ENCODE measurements at regions not wholly inside any gene's neighbourhood (a gene's known extent, or its start where the extent isn't known, plus 50 kb on each side); places are given as distances from the start of the nearest gene placed in this dataset.
A peak's percentile ranks its signal among the peaks of the same experiment; 100 is the strongest.

DNA sequence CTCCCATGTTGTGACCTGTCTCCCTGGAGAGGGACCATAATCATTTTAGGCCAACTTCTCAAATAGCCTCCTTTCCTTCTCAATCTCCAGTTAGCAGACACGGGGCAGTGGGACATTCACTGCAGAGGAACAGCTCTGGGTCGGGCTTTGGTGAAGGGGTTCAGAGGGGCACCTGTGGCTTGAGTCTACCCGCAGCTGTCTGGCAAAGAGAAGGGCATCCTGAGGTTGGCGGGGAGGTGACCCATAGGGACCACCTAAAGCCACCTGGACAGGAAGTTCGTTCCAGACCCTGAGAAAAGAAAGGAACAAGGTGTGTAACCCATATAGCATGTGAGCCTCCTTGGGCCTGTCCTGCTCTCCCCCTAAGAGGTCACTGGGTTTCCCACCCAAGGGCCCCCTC is 155.0 kb downstream of the OAT start:
- no peak for DNase-seq (ENCODE audit: low spot score, unreplicated experiment)
- Mint-ChIP-seq H3K27ac (no peak overlapping the region), H3K36me3 (ENCODE audit: insufficient read depth) (no peaks in the 10 kb centered on the region), H3K4me3 (ENCODE audit: low read depth) (no peak overlapping the region), H3K4me1 (ENCODE audit: low read depth) (no peaks in the 10 kb centered on the region), H3K9me3 (ENCODE audit: low read depth) (no peaks in the 10 kb centered on the region), H3K27me3 (peaks cover 30% of the 10 kb centered on the region)
- no peak for TF ChIP-seq CTCF (IDR thresholded peaks at IDR 0.05; ENCODE audit: unreplicated experiment)

- DNase-seq (ENCODE audit: low spot score, unreplicated experiment), result no peak
- Mint-ChIP-seq H3K27me3 (peaks cover 29% of the 10 kb centered on the region), H3K9me3 (ENCODE audit: low read depth) (no peaks in the 10 kb centered on the region), H3K4me3 (ENCODE audit: low read depth) (no peak overlapping the region), H3K36me3 (ENCODE audit: insufficient read depth) (no peaks in the 10 kb centered on the region), H3K27ac (no peak overlapping the region), H3K4me1 (ENCODE audit: low read depth) (no peaks in the 10 kb centered on the region)
- TF ChIP-seq CTCF (IDR thresholded peaks at IDR 0.05; ENCODE audit: unreplicated experiment), result no peak
These were observed 155.8 kb downstream of the OAT start for GRCh38 chr10:124262971-124263370.

DNA sequence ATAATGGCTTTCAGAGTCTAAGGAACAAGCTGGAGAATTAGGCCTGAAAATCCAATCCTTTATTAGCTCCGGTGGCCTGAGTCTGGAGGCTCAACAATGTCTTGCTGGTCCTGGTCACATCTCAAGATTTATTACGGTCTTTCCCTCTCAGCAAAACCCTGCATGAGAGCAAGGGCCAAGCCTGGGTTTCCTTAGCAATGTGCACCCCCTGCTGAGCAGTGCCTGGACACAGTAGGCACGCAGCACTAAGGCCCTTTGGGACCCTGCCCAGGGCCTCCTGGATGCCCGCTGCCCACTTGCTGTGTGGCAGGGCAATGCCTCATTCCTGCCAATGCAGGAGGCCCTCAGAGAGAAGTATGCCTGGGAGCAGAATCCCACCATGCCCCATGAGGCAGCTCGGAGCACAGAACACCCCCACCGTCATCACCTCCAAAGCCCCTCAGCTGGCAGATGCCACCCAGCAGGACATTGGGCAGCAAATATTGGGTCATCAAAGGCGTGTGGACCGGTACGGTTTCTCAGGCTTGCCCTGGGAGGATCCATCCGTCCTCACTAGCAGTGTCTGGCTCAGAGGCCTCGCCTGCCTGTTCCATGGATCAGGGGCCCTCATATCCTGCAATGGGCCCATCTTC is 156.4 kb downstream of the OAT start:
- H3K4me3 Mint-ChIP-seq (ENCODE audit: low read depth), result no peak overlapping the region
- no peak for DNase-seq (ENCODE audit: low spot score, unreplicated experiment)
- no peak for TF ChIP-seq CTCF (IDR thresholded peaks at IDR 0.05; ENCODE audit: unreplicated experiment)
- no peaks in the 10 kb centered on the region for H3K36me3 Mint-ChIP-seq (ENCODE audit: insufficient read depth)
- no peak overlapping the region for H3K27ac Mint-ChIP-seq
- H3K4me1 Mint-ChIP-seq (ENCODE audit: low read depth), result no peaks in the 10 kb centered on the region
- H3K27me3 Mint-ChIP-seq, result peaks cover 28% of the 10 kb centered on the region
- H3K9me3 Mint-ChIP-seq (ENCODE audit: low read depth), result no peaks in the 10 kb centered on the region

DNA sequence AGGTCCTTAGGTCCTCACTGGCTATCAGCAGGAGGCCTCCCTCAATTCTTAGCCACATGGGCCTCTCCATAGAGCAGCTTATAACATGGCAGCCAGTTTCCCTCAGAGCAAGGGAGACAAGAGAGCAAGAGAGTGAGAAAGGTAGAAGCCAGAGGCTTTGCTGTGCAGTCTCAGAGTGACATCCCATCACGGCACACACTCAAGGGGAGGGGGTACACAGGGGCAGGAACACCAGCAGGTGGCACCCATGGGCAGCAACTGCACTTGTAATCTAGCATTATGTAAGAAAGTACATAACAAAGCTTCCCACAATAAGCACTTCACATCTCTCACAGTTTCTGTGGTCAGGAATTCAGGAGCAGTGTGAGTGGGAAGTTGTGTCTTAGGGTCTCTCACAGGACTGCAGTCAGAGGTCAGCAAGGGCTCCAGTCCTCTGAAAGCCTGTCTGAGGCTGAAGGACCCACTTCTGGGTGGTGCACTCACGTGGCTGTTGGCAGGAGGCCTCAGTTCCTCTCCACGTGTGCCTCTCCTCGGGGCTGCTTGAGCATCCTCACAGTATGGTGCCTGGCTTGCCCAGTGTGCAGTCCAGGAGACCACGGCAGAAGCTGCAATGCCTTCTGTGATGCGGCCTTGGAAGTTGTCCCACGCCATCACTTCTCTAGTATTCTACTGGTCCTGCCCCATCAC is 159.4 kb downstream of the OAT start:
- Mint-ChIP-seq H3K4me1 (ENCODE audit: low read depth) (no peaks in the 10 kb centered on the region), H3K27me3 (peaks cover 17% of the 10 kb centered on the region), H3K27ac (no peak overlapping the region), H3K36me3 (ENCODE audit: insufficient read depth) (no peaks in the 10 kb centered on the region), H3K9me3 (ENCODE audit: low read depth) (peaks cover 4% of the 10 kb centered on the region), H3K4me3 (ENCODE audit: low read depth) (no peak overlapping the region)
- peak; percentile 24 for TF ChIP-seq CTCF (IDR thresholded peaks at IDR 0.05; ENCODE audit: unreplicated experiment)
- no peak for DNase-seq (ENCODE audit: low spot score, unreplicated experiment)

GRCh38 chr10:124257781-124258180 is 160.9 kb downstream of the OAT start:
- Mint-ChIP-seq H3K4me1 (ENCODE audit: low read depth) (no peaks in the 10 kb centered on the region), H3K36me3 (ENCODE audit: insufficient read depth) (no peaks in the 10 kb centered on the region), H3K4me3 (ENCODE audit: low read depth) (no peak overlapping the region), H3K27ac (no peak overlapping the region), H3K9me3 (ENCODE audit: low read depth) (peaks cover 4% of the 10 kb centered on the region), H3K27me3 (peaks cover 10% of the 10 kb centered on the region)
- DNase-seq (ENCODE audit: low spot score, unreplicated experiment), result no peak
- no peak for TF ChIP-seq CTCF (IDR thresholded peaks at IDR 0.05; ENCODE audit: unreplicated experiment)
